ENCODE measurements at regions not wholly inside any gene's neighbourhood (a gene's known extent, or its start where the extent isn't known, plus 50 kb on each side); places are given as distances from the start of the nearest gene placed in this dataset.
A peak's percentile ranks its signal among the peaks of the same experiment; 100 is the strongest.

DNA sequence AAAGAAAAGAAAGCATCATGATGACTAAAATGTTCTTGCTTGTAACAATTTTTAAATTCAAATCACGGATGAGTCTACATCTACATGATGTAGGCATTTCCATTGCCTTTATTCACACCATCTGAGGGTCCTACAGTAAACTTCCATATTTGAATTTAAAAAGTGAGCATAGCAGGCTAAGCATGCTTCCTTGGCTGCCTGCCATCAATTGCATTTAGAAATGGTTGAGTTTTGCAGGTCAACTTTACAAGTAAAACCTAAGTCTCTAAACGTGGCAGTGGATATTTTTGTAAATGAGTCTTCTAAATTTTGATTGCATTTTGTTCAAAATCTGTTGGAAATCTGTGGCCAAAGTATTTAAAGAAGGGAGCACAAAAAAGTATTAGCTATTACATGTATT, 136.5 kb upstream of the PTCH1 start:
- peak; percentile 9 for DNase-seq

GRCh38 chr9:95650720-95651119, 133.9 kb upstream of the PTCH1 start:
- DNase-seq, result no peak

- DNase-seq, result peak; percentile 20
These were observed 133.0 kb upstream of the PTCH1 start for GRCh38 chr9:95649801-95650213.

GRCh38 chr9:95648225-95648624, 131.5 kb upstream of the PTCH1 start:
- no peak for DNase-seq

DNA sequence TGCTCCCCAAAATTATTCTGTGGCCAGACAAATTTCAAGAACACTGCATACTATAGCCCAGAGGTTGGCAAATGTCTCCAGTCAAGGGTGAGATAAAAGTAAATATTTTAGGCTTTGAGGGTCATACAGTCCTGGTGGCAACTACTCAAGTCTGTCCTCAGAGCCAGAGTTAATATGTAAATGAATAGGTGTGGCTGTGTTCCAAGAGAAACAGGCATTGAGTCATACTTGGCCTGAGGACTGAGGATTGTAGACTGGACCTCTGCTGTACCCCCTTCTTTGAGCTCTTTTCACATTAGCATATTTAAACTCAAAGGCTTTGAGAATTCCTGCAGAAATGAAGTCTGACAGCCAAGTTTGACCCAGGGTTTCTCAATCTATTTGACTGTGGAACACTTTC, 129.2 kb upstream of the PTCH1 start:
- no peak for DNase-seq

DNA sequence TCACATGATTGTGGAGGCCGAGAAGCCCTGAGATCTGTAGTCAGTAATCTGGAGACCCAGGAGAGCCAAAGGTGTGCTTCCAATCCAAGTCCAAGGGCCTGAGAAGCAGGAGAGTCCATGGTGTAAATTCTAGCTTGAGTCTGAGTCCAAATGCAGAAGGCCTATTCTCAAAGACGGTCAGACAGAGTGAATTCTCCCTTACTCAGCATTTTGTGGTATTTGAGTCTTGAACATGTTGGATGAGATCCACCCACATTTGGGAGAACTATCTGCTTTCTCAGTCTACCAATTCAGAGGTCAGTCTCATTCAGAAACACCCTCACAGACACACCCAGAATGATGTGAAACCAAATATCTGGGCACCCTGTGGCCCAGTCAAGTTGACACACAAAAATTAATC, 128.8 kb upstream of the PTCH1 start:
- DNase-seq, result no peak

GRCh38 chr9:95644377-95644776, 127.6 kb upstream of the PTCH1 start:
- no peak for DNase-seq

DNA sequence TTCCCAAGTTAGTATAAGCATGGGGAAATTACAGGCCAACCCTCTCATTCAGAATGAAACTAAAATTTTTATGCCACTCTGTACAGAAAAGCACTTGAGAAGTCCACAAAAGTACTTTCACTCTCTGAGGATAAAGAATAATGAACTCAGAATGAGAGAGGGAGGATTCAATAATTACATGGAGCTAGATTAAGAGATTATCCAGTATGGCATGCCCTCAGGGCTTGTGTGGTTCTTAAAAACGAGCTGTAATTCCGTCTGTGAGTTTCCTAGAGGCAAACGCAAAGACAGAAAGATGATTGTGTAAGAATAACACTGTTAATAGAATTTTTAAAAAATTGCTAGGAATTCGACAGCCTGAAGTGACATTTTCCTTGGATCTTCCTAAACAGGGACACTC, 126.8 kb upstream of the PTCH1 start:
- DNase-seq, result no peak

- DNase-seq, result no peak
These were observed 125.4 kb upstream of the PTCH1 start for GRCh38 chr9:95642189-95642588.

DNA sequence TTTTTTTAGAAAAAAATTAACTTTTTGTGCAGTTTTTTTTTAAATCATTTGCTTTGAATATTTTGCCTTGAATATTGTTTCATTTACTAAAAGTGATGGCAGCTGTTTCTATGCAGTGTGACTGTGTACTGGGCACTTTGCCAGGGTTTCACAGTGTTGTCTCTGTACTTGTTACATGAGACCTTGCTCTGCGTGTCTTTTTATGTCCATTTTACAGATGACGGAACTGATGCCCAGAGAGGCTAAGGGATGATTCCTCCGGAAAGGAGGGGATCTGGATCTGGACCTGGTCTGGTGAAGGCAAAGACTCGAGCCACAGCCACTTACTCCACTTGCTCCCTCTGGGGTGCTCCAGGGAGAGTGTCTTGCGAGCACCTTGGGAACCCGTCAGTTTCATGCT, 124.8 kb upstream of the PTCH1 start:
- no peak for DNase-seq

DNA sequence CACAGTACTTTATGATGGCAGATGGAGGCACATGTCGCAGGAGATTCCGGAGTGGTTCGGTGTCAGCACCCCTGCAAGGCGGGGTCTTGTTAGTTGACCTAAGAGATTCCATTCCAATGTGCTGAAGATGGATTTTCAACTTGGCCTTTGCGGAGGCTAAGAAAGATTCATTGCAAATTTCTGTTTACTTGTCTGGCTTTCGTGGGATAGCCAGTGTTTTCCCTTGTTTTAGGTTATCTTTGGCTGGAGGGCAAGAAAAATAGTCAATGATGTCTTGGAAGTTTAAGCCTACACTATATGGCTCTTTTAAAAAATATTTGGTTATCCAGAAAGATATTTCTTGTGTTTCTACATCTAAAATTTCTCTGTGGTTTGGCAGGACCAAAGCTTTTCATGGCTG, 123.6 kb upstream of the PTCH1 start:
- DNase-seq, result no peak

GRCh38 chr9:95635986-95636671, 119.4 kb upstream of the PTCH1 start:
- DNase-seq, result no peak

DNA sequence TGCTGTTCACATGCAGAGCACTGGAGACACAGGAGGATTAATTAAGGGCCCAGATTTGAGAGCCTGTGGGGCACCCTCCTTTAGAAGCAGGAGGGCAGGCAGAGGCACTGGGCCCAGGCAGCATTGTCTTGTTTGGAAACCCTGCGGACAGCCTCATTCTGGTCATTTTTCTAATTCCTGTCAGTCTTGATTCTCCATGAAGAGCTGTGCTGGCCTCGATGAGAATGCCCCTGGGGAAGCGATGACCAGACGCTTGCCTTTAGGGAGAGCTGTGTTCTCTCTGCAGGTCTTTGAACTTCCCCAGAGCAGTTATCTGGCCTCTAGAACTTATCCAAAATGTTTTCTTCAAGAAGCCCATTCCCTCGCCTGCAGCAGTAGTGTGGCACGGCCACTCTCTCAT, 117.8 kb upstream of the PTCH1 start:
- no peak for DNase-seq

GRCh38 chr9:95634114-95634513, 117.3 kb upstream of the PTCH1 start:
- DNase-seq, result no peak

- DNase-seq, result no peak
These were observed 112.8 kb upstream of the PTCH1 start for GRCh38 chr9:95629585-95629984.

- DNase-seq, result no peak
These were observed 111.0 kb upstream of the PTCH1 start for GRCh38 chr9:95627802-95628201.

GRCh38 chr9:95626885-95627558, 110.3 kb upstream of the PTCH1 start:
- no peak for DNase-seq

DNA sequence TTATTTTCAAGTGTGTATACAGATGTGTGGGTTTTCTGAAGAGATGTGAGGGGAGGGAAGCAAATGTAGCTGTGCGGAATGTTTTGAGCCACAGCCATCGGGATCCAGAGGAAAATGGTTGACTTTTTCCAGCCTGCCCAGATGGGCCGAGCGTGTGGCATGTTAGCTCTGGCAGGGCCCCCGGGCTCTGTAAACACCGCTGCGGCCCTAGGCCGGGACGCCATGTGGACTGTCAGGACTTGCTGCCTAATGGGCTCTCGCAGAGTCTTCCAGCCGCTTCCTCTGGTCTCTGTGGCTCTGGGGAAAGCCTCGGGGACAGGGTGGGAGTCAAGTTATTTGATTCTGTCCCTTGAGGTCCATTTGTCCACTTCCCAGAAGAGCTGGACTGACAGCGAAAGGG, 109.6 kb upstream of the PTCH1 start:
- DNase-seq, result no peak

GRCh38 chr9:95623640-95624039, 106.9 kb upstream of the PTCH1 start:
- no peak for DNase-seq

GRCh38 chr9:95620722-95621121, 104.0 kb upstream of the PTCH1 start:
- no peak for DNase-seq

DNA sequence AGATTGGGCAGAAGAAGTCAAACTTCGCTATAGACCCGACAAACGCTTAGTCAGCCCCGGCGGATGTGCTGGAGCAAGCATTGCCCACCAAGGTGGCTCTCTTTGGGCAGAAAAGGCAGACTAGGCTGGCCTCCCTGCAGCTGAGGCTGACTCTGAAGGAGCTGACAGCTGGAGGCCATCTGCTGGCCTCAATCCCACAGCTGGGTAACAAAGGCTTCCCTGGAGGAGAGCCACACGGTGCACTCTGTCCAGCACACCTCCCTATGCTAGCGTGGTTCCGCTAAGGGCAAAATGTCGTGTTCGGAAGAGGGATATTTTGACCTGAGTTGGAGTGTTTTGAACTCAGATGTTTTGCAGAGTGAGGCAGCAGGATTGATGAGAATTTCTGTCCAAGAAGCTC, 103.5 kb upstream of the PTCH1 start:
- DNase-seq, result no peak

GRCh38 chr9:95615246-95615645, 98.5 kb upstream of the PTCH1 start:
- DNase-seq, result no peak

GRCh38 chr9:95613670-95614069, 96.9 kb upstream of the PTCH1 start:
- no peak for DNase-seq

DNA sequence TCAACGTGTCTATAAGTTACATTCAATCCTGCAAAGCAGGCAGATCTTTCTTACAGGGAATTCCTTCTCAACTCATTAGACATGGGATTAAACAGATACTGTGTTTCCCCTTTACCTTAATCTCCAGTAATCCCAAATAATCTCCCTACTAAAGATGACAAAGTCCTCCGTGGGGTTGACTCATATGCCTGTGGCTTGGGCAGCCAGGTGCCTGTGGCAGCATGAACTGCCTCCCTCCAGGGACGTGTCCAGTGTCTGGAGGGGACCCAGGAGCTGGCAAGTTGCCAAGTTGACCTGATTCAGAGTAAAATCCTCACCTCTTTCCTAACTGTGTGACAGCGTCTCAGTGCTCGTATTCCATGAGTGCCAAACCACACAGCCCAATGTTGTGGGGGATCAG, 94.6 kb upstream of the PTCH1 start:
- no peak for DNase-seq

Measured in DMS79 treated with DMSO at 0.1 percent for 48 hours (cell line).